ENCODE measurements at regions not wholly inside any gene's neighbourhood (a gene's known extent, or its start where the extent isn't known, plus 50 kb on each side); places are given as distances from the start of the nearest gene placed in this dataset.

GRCh38 chr19:31545777-31546176, 196.5 kb upstream of the TSHZ3 start:
- Mint-ChIP-seq H3K27ac (no peak overlapping the region), H3K27me3 (ENCODE audit: low read depth, poor library complexity) (peaks cover 26% of the 10 kb centered on the region), H3K4me3 (no peak overlapping the region), H3K4me1 (no peaks in the 10 kb centered on the region), H3K36me3 (ENCODE audit: low read depth) (no peaks in the 10 kb centered on the region), H3K9me3 (no peaks in the 10 kb centered on the region)
- TF ChIP-seq CTCF (IDR thresholded peaks at IDR 0.05): no peak
- no peak for DNase-seq

GRCh38 chr19:31546205-31546960, 197.1 kb upstream of the TSHZ3 start:
- peaks cover 22% of the 10 kb centered on the region for H3K27me3 Mint-ChIP-seq (ENCODE audit: low read depth, poor library complexity)

GRCh38 chr19:31548941-31549340, 199.7 kb upstream of the TSHZ3 start:
- Mint-ChIP-seq H3K4me3 (no peak overlapping the region), H3K36me3 (ENCODE audit: low read depth) (no peaks in the 10 kb centered on the region), H3K9me3 (no peaks in the 10 kb centered on the region), H3K4me1 (no peaks in the 10 kb centered on the region), H3K27me3 (ENCODE audit: low read depth, poor library complexity) (peaks cover 11% of the 10 kb centered on the region), H3K27ac (no peak overlapping the region)
- DNase-seq: peak; percentile 20
- peak; percentile 55 for TF ChIP-seq CTCF (IDR thresholded peaks at IDR 0.05)

More at GRCh38 chr19:31546205-31546960, 197.1 kb upstream of the TSHZ3 start:
- no peaks in the 10 kb centered on the region for H3K9me3 Mint-ChIP-seq
- DNase-seq: no peak
- no peak for TF ChIP-seq CTCF (IDR thresholded peaks at IDR 0.05)
- H3K4me3 Mint-ChIP-seq: no peak overlapping the region
- H3K36me3 Mint-ChIP-seq (ENCODE audit: low read depth): no peaks in the 10 kb centered on the region
- H3K27ac Mint-ChIP-seq: no peak overlapping the region
- H3K4me1 Mint-ChIP-seq: no peaks in the 10 kb centered on the region

GRCh38 chr19:31553112-31553845, 204.0 kb upstream of the TSHZ3 start:
- peaks cover 20% of the 10 kb centered on the region for H3K27me3 Mint-ChIP-seq (ENCODE audit: low read depth, poor library complexity)
- no peaks in the 10 kb centered on the region for H3K36me3 Mint-ChIP-seq (ENCODE audit: low read depth)
- H3K4me3 Mint-ChIP-seq: no peak overlapping the region
- DNase-seq: no peak
- peaks cover 8% of the 10 kb centered on the region for H3K9me3 Mint-ChIP-seq
- no peak overlapping the region for H3K27ac Mint-ChIP-seq
- H3K4me1 Mint-ChIP-seq: no peaks in the 10 kb centered on the region
- TF ChIP-seq CTCF (IDR thresholded peaks at IDR 0.05): no peak

- Mint-ChIP-seq H3K9me3 (peaks cover 8% of the 10 kb centered on the region), H3K4me1 (no peaks in the 10 kb centered on the region), H3K36me3 (ENCODE audit: low read depth) (no peaks in the 10 kb centered on the region), H3K27me3 (ENCODE audit: low read depth, poor library complexity) (peaks cover 22% of the 10 kb centered on the region), H3K4me3 (no peak overlapping the region), H3K27ac (no peak overlapping the region)
- TF ChIP-seq CTCF (IDR thresholded peaks at IDR 0.05): no peak
- no peak for DNase-seq
Observed at GRCh38 chr19:31553846-31554215, 204.6 kb upstream of the TSHZ3 start.

Data from nephron progenitor cell (in vitro differentiated cells).